IMR-90 (cell line): ENCODE measurements at regions not wholly inside any gene's neighbourhood (a gene's known extent, or its start where the extent isn't known, plus 50 kb on each side); places are given as distances from the start of the nearest gene placed in this dataset.

ENCODE experiments used
- ATAC-seq: fragments of 200-7000 bp; cut with Tn5 transposase; 2 replicates; pipeline ENCODE4 v1.9.1; 2020; ENCODE audit warnings: low read depth, mild to moderate bottlenecking, moderate library complexity
- BruUV-seq: library from RNA; stranded (reverse); fragments of 400-500 nt; replicated peaks from 2 replicates; lab custom pipeline; 2021; lab: Mats Ljungman, UMichigan
- CTCF ChIA-PET: fragments of 300-600 bp; formaldehyde crosslinking; extraction: SDS; loops from one replicate; lab custom pipeline; 2021; ENCODE audit warnings: antibody characterized with exemption; lab: Yijun Ruan, JAX
- POLR2A ChIA-PET: fragments of 300-600 bp; sonication (Branson Sonifier 250); formaldehyde crosslinking; loops from one replicate; lab custom pipeline; 2022; ENCODE audit warnings: antibody characterized with exemption; ENCODE audit not compliant: unreplicated experiment; lab: Charles Lee
- DNase-seq: peaks from one replicate; pipeline ENCODE4 v3.0.0; 2013
- H2AFZ ChIP-seq: replicated peaks from 2 replicates; pipeline ENCODE3; 2013; ENCODE audit warnings: low read length, mild to moderate bottlenecking; ENCODE audit not compliant: poor library complexity
- H2AK5ac ChIP-seq: 2 replicates; pipeline ENCODE4 v1.6.1; 2013; ENCODE audit warnings: low read depth, low read length, inconsistent platforms
- H2AK9ac ChIP-seq: replicated peaks from 2 replicates; pipeline ENCODE3; 2013; ENCODE audit warnings: mild to moderate bottlenecking, low read depth, low read length, moderate library complexity; ENCODE audit not compliant: poor library complexity
- H2BK120ac ChIP-seq: 2 replicates; pipeline ENCODE4 v1.6.1; 2013; ENCODE audit warnings: low read depth, low read length, inconsistent platforms
- H2BK15ac ChIP-seq: 3 replicates; pipeline ENCODE4 v1.6.1; 2013; ENCODE audit warnings: low read depth, low read length, inconsistent platforms
- H2BK20ac ChIP-seq: 2 replicates; pipeline ENCODE4 v1.6.1; 2013; ENCODE audit warnings: low read depth, mild to moderate bottlenecking, inconsistent platforms, low read length, moderate library complexity
- H2BK5ac ChIP-seq: 2 replicates; pipeline ENCODE4 v1.6.1; 2013; ENCODE audit warnings: mild to moderate bottlenecking, low read depth, low read length, inconsistent platforms; ENCODE audit not compliant: poor library complexity, severe bottlenecking
- H3K14ac ChIP-seq: replicated peaks from 2 replicates; pipeline ENCODE4 v1.6.1; 2013; ENCODE audit warnings: low read depth, low read length, inconsistent platforms
- H3K18ac ChIP-seq: 2 replicates; pipeline ENCODE4 v1.6.1; 2013; ENCODE audit warnings: low read depth, low read length, control low read depth
- H3K23ac ChIP-seq: 2 replicates; pipeline ENCODE4 v1.6.1; 2013; ENCODE audit warnings: low read depth, low read length, inconsistent platforms
- H3K27ac ChIP-seq: 2 replicates; pipeline ENCODE4 v1.5.1; 2013; ENCODE audit warnings: mild to moderate bottlenecking, control low read depth, low read length; ENCODE audit not compliant: insufficient read depth
- H3K27me3 ChIP-seq: 2 replicates; pipeline ENCODE4 v1.6.1; 2013; ENCODE audit warnings: low read length; ENCODE audit not compliant: control insufficient read depth, insufficient read depth
- H3K36me3 ChIP-seq: 2 replicates; pipeline ENCODE4 v1.6.1; 2013; ENCODE audit warnings: low read length, mixed read lengths; ENCODE audit not compliant: control insufficient read depth, insufficient read depth
- H3K4ac ChIP-seq: 2 replicates; pipeline ENCODE4 v1.6.1; 2013; ENCODE audit warnings: low read depth, low read length, inconsistent platforms
- H3K4me1 ChIP-seq: 2 replicates; pipeline ENCODE4 v1.6.1; 2013; ENCODE audit warnings: low read length, mixed read lengths; ENCODE audit not compliant: control insufficient read depth, insufficient read depth
- H3K4me2 ChIP-seq: 2 replicates; pipeline ENCODE4 v1.6.1; 2013; ENCODE audit warnings: low read depth, mild to moderate bottlenecking, control low read depth, low read length, moderate library complexity
- H3K4me3 ChIP-seq: 2 replicates; pipeline ENCODE4 v1.5.1; 2013; ENCODE audit warnings: low read depth, mild to moderate bottlenecking, control low read depth, low read length, moderate library complexity; ENCODE audit not compliant: insufficient read depth
- H3K56ac ChIP-seq: 2 replicates; pipeline ENCODE4 v1.6.1; 2013; ENCODE audit warnings: low read length, inconsistent platforms; ENCODE audit not compliant: insufficient read depth; ENCODE audit errors: extremely low read depth
- H3K79me1 ChIP-seq, 2 experiments: 2 replicates each; pipeline ENCODE4 v1.6.1; 2013; ENCODE audit warnings: low read length in 2 of 2, inconsistent platforms in 1 of 2, low read depth in 1 of 2
- H3K9ac ChIP-seq: 2 replicates; pipeline ENCODE4 v1.6.1; 2013; ENCODE audit warnings: low read depth, low read length, control low read depth
- H3K9me1 ChIP-seq: 2 replicates; pipeline ENCODE4 v1.6.1; 2013; ENCODE audit warnings: low read length, inconsistent platforms; ENCODE audit not compliant: insufficient read depth
- H3K9me3 ChIP-seq: 2 replicates; pipeline ENCODE4 v1.6.1; 2013; ENCODE audit warnings: low read length; ENCODE audit not compliant: control insufficient read depth, insufficient read depth
- H4K20me1 ChIP-seq: 2 replicates; pipeline ENCODE4 v1.6.1; 2013; ENCODE audit warnings: low read length, inconsistent platforms; ENCODE audit not compliant: insufficient read depth
- H4K5ac ChIP-seq: 2 replicates; pipeline ENCODE4 v1.6.1; 2013; ENCODE audit warnings: mild to moderate bottlenecking, low read depth, low read length, control low read depth
- H4K8ac ChIP-seq, 2 experiments: 2 replicates each; pipeline ENCODE4 v1.6.1; 2013; ENCODE audit warnings: low read depth in 2 of 2, low read length in 2 of 2, control low read depth in 1 of 2, inconsistent platforms in 1 of 2
- H4K91ac ChIP-seq: 2 replicates; pipeline ENCODE4 v1.6.1; 2013; ENCODE audit warnings: low read depth, low read length, inconsistent platforms; ENCODE audit not compliant: insufficient read depth
- BHLHE40 ChIP-seq: fragments of 150-350 bp; IDR thresholded peaks from 2 replicates; pipeline ENCODE4 v1.6.1; 2016; ENCODE audit warnings: mild to moderate bottlenecking, low read depth, low read length
- CEBPB ChIP-seq: IDR thresholded peaks from 2 replicates; pipeline ENCODE4 v1.6.1; 2012; ENCODE audit warnings: low read depth, low read length, improper control_type of control experiment
- FOS ChIP-seq: fragments of 150-350 bp; IDR thresholded peaks from 2 replicates; pipeline ENCODE4 v1.6.1; 2016; ENCODE audit warnings: low read depth, low read length
- MAZ ChIP-seq: IDR thresholded peaks from 2 replicates; pipeline ENCODE4 v1.6.1; 2012; ENCODE audit warnings: low read depth, mild to moderate bottlenecking, low read length, improper control_type of control experiment, moderate library complexity, borderline replicate concordance
- MXI1 ChIP-seq: IDR thresholded peaks from 2 replicates; pipeline ENCODE4 v1.6.1; 2012; ENCODE audit warnings: low read depth, mild to moderate bottlenecking, low read length, moderate library complexity, borderline replicate concordance
- NFE2L2 ChIP-seq: fragments of 150-350 bp; IDR thresholded peaks from 2 replicates; pipeline ENCODE4 v1.6.1; 2016; ENCODE audit warnings: low read depth, mild to moderate bottlenecking, low read length
- POLR2A ChIP-seq: IDR thresholded peaks from 2 replicates; pipeline ENCODE4 v1.6.1; 2012; ENCODE audit warnings: mild to moderate bottlenecking, low read depth, low read length
- RAD21 ChIP-seq: IDR thresholded peaks from 2 replicates; pipeline ENCODE4 v1.6.1; 2012; ENCODE audit warnings: low read length, improper control_type of control experiment
- RCOR1 ChIP-seq: IDR thresholded peaks from 2 replicates; pipeline ENCODE4 v1.6.1; 2012; ENCODE audit warnings: mild to moderate bottlenecking, low read length, improper control_type of control experiment; ENCODE audit not compliant: insufficient replicate concordance
- RFX5 ChIP-seq: IDR thresholded peaks from 2 replicates; pipeline ENCODE4 v1.8.0; 2012; ENCODE audit warnings: low read depth, mild to moderate bottlenecking, low read length, moderate library complexity
- WGBS, 2 experiments: methylation state at CpG; one replicate each; pipeline versions ENCODE4 v1.1.5 to v1.1.7; 2013; ENCODE audit warnings: missing lambda C conversion rate in 2 of 2; ENCODE audit not compliant: insufficient read length in 1 of 2; ENCODE audit errors: extremely low coverage in 2 of 2; 5-methylcytosine and 5-hydroxymethylcytosine counted together
- dilution Hi-C: fragments of 300-500 bp; cut with HindIII; formaldehyde crosslinking; loops from one replicate; pipeline ENCODE4 v1.14.3; 2018; ENCODE audit warnings: low sequenced_read_pairs; ENCODE audit not compliant: unreplicated experiment
- in situ Hi-C: fragments of 300-500 bp; cut with MboI; formaldehyde crosslinking; loops from 3 replicates; pipeline ENCODE4 v1.14.3; 2019; ENCODE audit warnings: low sequenced_read_pairs, inconsistent platforms, mixed read lengths
- intact Hi-C: fragments of 100-400 bp; cut with micrococcal nuclease; formaldehyde crosslinking; loops from 2 replicates; pipeline ENCODE4 v1.10.0; 2022
- TF ChIP-seq, protein P1 (sequence below): conservative IDR thresholded peaks from 2 replicates; pipeline ENCODE4 v1.5.1; 2012; ENCODE audit warnings: mild to moderate bottlenecking, low read depth, low read length, improper control_type of control experiment
- TF ChIP-seq, protein P2 (sequence below): fragments of 150-350 bp; IDR thresholded peaks from 2 replicates; pipeline ENCODE4 v1.6.1; 2017; ENCODE audit warnings: mild to moderate bottlenecking, antibody characterized with exemption, low read length, low read depth

DNA sequence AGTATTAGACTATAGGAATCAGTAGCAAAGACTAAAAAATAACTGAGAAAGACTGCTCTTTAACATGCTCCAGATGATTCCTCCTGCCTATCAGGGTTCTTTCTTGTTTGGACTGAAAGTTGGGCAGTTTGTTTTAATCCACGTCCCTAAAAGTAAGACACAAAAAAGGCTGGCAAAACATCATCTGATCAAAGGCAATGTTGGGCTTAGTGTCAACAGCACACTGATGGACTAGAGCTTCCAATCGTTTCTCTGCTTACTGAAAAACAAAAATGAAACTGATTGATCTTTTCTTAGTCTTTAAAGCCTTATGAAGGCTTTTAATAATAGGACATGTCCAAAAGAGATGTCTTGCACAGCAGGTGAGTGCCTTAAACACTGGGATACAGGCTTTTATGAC lies 1567.9 kb upstream of the PRR20A start:
- no peak overlapping the region for H2BK15ac ChIP-seq
- POLR2A ChIA-PET: no interaction called here
- no peak overlapping the region for H2BK120ac ChIP-seq
- no peaks in the 10 kb centered on the region for H3K27me3 ChIP-seq
- no peaks in the 10 kb centered on the region for H4K20me1 ChIP-seq
- no peak overlapping the region for H4K91ac ChIP-seq
- dilution Hi-C loops (no loop called here), intact Hi-C loops (no loop called here), in situ Hi-C loops (no loop called here)
- H3K9me1 ChIP-seq: no peaks in the 10 kb centered on the region
- no peak overlapping the region for H2AFZ ChIP-seq
- H3K56ac ChIP-seq: no peak overlapping the region
- no peak overlapping the region for H3K4me3 ChIP-seq
- H2BK20ac ChIP-seq: no peak overlapping the region
- ATAC-seq (no peak), DNase-seq (no peak)
- H4K5ac ChIP-seq: no peak overlapping the region
- H4K8ac ChIP-seq: no peak overlapping the region
- CTCF ChIA-PET: no interaction called here
- peaks cover 8% of the 10 kb centered on the region; the same call in 1 of the 2 replicates for H3K9me3 ChIP-seq
- no peaks in the 10 kb centered on the region for H3K4me1 ChIP-seq
- no peak overlapping the region for H3K4me2 ChIP-seq
- no peak overlapping the region for H3K14ac ChIP-seq
- no peak overlapping the region for H3K9ac ChIP-seq
- no peak overlapping the region for H3K18ac ChIP-seq
- no peak overlapping the region for H2AK9ac ChIP-seq
- TF ChIP-seq BHLHE40: no peak
- TF ChIP-seq RFX5: no peak
- TF ChIP-seq MAZ: no peak
- TF ChIP-seq NFE2L2: no peak
- no peak for TF ChIP-seq RCOR1
- TF ChIP-seq CEBPB: no peak
- no peak for TF ChIP-seq MXI1
- TF ChIP-seq, protein P1, sequence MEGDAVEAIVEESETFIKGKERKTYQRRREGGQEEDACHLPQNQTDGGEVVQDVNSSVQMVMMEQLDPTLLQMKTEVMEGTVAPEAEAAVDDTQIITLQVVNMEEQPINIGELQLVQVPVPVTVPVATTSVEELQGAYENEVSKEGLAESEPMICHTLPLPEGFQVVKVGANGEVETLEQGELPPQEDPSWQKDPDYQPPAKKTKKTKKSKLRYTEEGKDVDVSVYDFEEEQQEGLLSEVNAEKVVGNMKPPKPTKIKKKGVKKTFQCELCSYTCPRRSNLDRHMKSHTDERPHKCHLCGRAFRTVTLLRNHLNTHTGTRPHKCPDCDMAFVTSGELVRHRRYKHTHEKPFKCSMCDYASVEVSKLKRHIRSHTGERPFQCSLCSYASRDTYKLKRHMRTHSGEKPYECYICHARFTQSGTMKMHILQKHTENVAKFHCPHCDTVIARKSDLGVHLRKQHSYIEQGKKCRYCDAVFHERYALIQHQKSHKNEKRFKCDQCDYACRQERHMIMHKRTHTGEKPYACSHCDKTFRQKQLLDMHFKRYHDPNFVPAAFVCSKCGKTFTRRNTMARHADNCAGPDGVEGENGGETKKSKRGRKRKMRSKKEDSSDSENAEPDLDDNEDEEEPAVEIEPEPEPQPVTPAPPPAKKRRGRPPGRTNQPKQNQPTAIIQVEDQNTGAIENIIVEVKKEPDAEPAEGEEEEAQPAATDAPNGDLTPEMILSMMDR: no peak
- no peak for TF ChIP-seq FOS
- TF ChIP-seq, protein P2, sequence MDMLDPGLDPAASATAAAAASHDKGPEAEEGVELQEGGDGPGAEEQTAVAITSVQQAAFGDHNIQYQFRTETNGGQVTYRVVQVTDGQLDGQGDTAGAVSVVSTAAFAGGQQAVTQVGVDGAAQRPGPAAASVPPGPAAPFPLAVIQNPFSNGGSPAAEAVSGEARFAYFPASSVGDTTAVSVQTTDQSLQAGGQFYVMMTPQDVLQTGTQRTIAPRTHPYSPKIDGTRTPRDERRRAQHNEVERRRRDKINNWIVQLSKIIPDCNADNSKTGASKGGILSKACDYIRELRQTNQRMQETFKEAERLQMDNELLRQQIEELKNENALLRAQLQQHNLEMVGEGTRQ: no peak
- no peak for TF ChIP-seq POLR2A
- TF ChIP-seq RAD21: no peak
- H3K36me3 ChIP-seq: no peaks in the 10 kb centered on the region
- H3K79me1 ChIP-seq: no peaks in the 10 kb centered on the region
- no TSS peak for BruUV-seq
- H2AK5ac ChIP-seq: no peak overlapping the region
- H3K23ac ChIP-seq: no peak overlapping the region
- H3K27ac ChIP-seq: no peak overlapping the region
- WGBS, 2 experiments: no CpG with 5 or more reads among the region's 2 CpGs
- no peak overlapping the region for H2BK5ac ChIP-seq
- no peak overlapping the region for H3K4ac ChIP-seq
